AG10803 (cell line): ENCODE measurements at regions not wholly inside any gene's neighbourhood (a gene's known extent, or its start where the extent isn't known, plus 50 kb on each side); places are given as distances from the start of the nearest gene placed in this dataset.

Experiments
- DNase-seq: peaks from one replicate; pipeline ENCODE4 v3.0.0; 2010; ENCODE audit warnings: low read depth
- H3K4me3 ChIP-seq: 2 replicates; pipeline ENCODE4 v1.5.1; 2011; ENCODE audit warnings: mild to moderate bottlenecking, low read length, control low read depth
- TF ChIP-seq, protein P1 (sequence below): conservative IDR thresholded peaks from 2 replicates; pipeline ENCODE4 v1.5.1; 2011; ENCODE audit warnings: mild to moderate bottlenecking, low read length, control low read depth, inconsistent platforms

DNA sequence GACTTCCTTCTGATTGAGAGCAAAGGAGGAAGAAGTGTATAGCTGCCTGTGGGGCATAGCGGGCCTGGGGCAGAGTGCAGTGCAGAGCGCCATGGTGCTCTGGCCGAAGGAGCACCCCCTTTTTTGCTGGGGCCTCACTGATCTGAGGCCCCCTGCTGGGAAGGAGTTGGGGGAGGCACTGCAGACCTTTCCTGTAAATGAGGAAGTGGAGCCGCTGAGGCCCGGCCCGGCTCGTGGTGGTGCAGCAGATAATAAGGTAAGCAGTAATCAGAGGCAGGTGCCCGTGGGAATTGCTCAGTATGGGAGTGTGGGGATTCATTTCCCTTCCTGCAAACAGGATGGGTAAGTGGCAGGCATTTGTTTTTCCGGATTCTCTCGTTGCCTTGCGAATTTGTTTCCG lies 373.7 kb upstream of the MKI67 start:
- TF ChIP-seq, protein P1, sequence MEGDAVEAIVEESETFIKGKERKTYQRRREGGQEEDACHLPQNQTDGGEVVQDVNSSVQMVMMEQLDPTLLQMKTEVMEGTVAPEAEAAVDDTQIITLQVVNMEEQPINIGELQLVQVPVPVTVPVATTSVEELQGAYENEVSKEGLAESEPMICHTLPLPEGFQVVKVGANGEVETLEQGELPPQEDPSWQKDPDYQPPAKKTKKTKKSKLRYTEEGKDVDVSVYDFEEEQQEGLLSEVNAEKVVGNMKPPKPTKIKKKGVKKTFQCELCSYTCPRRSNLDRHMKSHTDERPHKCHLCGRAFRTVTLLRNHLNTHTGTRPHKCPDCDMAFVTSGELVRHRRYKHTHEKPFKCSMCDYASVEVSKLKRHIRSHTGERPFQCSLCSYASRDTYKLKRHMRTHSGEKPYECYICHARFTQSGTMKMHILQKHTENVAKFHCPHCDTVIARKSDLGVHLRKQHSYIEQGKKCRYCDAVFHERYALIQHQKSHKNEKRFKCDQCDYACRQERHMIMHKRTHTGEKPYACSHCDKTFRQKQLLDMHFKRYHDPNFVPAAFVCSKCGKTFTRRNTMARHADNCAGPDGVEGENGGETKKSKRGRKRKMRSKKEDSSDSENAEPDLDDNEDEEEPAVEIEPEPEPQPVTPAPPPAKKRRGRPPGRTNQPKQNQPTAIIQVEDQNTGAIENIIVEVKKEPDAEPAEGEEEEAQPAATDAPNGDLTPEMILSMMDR, result no peak
- no peak for DNase-seq
- no peak overlapping the region for H3K4me3 ChIP-seq

DNA sequence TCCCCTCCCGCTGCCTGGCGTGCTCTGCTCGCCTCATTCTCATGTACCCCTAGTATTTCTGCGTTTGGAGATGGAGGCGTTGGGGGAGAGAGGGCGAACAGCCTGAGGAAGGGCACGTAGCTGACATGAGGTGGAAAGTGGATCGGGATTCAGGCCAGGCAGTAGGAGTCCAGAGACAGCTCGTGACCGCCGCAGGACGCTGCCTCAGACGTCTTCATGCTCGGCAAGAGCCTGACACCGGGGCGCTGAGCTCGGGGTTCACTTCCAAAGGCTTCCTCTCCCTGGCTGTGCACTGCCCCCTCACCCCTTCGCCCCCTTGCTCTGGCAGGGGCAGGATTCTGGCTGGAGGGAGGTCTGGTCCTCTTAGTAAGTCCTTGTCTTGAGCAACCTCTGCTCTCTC lies 374.4 kb upstream of the MKI67 start:
- no peak for DNase-seq
- TF ChIP-seq, protein P1, result no peak
- H3K4me3 ChIP-seq, result no peak overlapping the region

DNA sequence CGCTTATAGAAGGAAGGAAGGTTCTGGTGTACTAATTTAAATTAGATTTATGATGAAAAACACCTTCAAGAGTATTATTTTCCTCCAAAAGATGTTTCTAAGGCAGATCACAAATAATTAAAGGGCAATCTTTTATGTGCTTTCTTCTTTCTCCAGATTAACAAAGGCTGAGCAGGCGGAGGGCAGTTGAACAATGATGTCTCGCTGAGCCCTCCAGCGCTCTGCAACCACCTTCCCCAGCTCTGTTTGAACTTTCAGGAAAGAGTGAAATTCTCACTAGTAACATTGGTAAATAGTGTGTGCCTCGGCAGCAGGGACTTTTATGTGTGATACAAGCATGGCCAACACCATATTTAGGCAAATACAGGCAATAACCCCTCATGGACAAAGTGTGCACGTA lies 379.1 kb upstream of the MKI67 start:
- no peak for DNase-seq
- H3K4me3 ChIP-seq, result no peak overlapping the region
- TF ChIP-seq, protein P1, result no peak

DNA sequence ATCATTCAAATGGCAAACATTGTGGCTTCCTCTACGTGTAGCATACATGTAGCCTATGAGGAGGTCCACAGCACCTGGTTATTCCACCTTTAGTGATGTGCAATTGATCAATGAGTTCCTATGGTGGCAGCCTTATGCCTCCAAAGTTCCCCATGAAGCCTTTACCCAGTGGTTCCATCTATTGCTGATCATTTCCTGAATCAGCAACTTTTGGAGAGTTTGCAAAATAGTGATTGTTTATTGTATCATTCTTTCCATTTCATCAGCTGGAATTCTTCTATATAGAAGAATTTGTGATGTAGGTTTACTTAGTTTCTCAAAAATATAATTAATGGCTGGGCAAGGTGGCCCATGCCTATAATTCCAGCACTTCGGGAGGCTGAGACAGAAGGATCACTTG lies 380.2 kb upstream of the MKI67 start:
- TF ChIP-seq, protein P1, result no peak
- H3K4me3 ChIP-seq, result no peak overlapping the region
- no peak for DNase-seq

DNA sequence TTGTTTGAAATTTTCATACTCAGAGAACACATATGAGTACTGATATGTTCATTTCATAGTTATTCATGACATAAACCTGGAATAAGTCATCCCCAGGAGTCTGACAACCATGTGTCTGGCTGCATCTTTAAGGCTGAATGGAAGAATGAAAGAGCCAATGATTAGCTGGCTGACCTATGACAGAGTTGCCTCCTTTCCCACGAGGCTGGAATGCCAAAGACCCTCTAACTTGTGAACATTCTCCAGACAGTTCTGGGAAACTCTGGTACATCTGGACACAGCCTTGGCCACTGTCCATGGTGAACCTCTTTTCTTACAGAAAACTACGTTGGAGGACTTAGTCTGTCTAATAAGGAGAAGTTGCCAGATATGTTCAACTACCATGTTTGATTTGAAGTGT lies 380.8 kb upstream of the MKI67 start:
- TF ChIP-seq, protein P1, result no peak
- H3K4me3 ChIP-seq, result no peak overlapping the region
- DNase-seq, result no peak

DNA sequence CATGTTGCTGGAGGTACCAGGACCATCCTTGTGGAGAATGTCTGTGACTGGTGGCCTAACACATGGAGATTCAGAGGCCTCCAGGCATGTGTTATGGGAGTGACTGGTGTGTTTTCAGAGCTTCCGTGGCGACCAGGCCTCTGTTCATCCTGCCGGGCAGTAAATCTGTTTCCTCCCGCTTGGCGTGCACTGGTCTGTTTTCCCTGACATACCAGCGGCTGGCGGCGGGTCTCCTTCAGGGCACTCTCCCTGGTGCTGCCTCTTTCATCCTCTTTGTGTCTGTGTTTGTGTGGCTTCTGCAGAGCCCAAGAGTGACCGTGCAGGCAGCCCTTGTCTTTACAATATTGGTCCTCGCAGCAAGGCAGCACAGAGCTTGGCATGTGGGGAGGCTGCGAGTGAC lies 385.1 kb upstream of the MKI67 start:
- H3K4me3 ChIP-seq, result no peak overlapping the region
- TF ChIP-seq, protein P1, result no peak
- DNase-seq, result no peak

DNA sequence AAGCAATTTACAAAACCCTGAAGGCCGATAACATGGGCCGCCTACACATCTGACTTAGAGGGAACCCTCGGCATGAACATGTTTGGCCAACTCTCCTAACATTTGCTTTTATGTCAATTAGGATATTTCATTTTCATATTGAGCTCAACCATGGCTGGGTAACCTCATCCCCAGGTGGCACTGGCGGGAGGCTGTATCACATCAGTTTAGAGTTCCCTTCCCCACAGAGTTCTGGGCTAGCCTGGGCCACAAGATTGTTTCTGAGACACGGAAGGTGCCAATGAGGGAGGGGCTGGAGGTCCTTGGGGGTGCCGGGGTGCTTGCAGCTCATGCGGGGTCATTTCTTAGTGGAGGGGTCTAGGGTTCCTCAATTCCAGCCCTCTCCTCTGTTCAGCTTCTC lies 386.5 kb upstream of the MKI67 start:
- H3K4me3 ChIP-seq, result no peak overlapping the region
- TF ChIP-seq, protein P1, result no peak
- no peak for DNase-seq
